A673 (cell line): ENCODE measurements at regions not wholly inside any gene's neighbourhood (a gene's known extent, or its start where the extent isn't known, plus 50 kb on each side); places are given as distances from the start of the nearest gene placed in this dataset.

ENCODE experiments used
- CTCF ChIP-seq: fragments of 300-800, 200-600 bp; sonication (generic); conservative IDR thresholded peaks from 2 replicates; pipeline ENCODE4 v1.5.1; 2017; ENCODE audit warnings: low read depth, mild to moderate bottlenecking, antibody characterized with exemption, low read length, moderate library complexity, mixed read lengths
- EZH2 ChIP-seq: fragments of 200-600 bp; sonication (generic); IDR thresholded peaks from 2 replicates; pipeline ENCODE4 v1.6.1; 2017; ENCODE audit warnings: borderline replicate concordance, low read depth, mild to moderate bottlenecking, mixed read lengths, antibody characterized with exemption, low read length; ENCODE audit not compliant: poor library complexity, severe bottlenecking

GRCh38 chr2:215644233-215644897 is 208.5 kb upstream of the FN1 start:
- TF ChIP-seq CTCF (no peak), EZH2 (no peak)
